ENCODE measurements at regions not wholly inside any gene's neighbourhood (a gene's known extent, or its start where the extent isn't known, plus 50 kb on each side); places are given as distances from the start of the nearest gene placed in this dataset.
"Not testable (repeated sequence)": the region's sequence is repeated elsewhere in the genome, so short reads cannot be mapped to it uniquely, and the experiment has no call there.

DNA sequence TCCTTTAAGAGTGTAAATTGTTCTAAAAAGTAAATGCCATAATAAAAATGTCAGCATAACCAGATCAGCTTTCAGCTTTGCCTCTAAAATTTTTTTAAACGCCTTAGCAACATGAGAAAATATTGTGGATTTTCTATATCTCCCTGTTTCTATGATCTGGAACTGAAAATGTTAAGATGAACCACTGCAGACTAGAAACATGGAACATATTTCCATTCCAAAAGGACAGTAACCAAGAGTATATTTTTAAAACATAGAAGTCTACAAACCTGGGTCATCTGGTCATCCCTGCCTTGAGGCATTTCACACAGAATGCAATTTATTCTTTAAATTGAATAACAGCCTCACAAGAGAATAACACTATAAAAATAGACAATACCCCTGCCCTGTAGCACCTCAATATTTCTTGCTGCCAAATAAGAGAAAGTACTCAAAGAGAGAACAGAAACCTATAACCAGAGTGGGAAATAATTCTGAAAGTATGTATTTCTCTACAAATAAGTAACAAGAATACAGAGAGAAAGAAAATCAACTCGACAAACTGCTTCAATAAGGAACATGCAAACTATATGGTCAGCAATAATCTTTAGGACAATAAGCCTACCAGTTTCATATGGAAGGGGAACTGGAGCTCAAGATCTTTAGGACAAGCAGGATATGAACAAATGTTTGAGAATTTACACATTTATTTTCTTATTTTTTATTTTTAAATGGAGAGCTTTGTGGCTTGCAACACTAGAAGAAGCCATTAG lies 949.0 kb downstream of the EPHA3 start:
- DNase-seq (ENCODE audit: low spot score) (no peak), FAIRE-seq (no peak)

DNA sequence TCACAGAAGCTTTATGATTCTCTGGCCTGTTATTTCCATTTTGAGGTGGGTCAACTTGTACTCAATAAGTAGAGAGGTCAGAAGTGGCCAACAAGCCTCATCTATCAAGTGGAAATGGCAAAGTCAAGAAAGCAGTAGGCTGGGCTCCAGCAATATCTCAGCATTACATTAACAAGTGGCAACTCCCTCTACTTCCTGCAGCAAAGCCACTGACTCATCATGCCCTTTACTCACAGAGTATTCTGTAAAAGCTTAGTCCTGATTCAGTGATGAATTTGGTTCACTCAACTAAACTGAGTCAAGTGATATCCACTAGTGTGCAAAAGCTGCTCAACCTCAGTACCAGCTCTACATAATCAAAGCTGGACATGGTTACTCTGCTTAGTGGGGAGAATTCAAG lies 954.6 kb downstream of the EPHA3 start:
- FAIRE-seq: no peak
- no peak for DNase-seq (ENCODE audit: low spot score)

DNA sequence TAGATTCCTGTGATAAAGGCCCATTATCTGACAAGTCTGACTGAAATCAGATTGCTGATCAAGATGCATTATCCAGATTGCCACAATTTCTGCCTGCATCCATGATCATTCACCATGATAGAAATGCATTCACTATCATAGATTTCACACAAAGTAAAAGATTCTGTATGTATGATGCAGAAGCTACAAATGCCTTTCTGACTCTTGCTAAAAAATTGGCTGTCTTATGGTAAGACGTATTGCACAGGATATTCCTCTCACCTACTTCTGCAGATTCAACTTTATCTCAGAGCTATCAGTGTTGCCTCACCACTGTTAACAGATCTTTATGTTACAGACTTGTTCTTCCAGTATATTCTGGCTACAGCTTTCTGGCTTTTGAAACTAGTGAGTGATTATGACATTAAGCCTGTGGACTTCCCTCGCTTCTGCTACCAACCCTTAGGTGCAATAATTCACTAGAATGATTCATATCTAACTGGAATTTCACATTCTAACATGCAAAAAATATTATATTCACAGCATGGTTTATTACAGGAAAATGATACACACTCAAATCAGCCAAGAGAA lies 955.3 kb downstream of the EPHA3 start:
- DNase-seq (ENCODE audit: low spot score) (no peak), FAIRE-seq (no peak)

DNA sequence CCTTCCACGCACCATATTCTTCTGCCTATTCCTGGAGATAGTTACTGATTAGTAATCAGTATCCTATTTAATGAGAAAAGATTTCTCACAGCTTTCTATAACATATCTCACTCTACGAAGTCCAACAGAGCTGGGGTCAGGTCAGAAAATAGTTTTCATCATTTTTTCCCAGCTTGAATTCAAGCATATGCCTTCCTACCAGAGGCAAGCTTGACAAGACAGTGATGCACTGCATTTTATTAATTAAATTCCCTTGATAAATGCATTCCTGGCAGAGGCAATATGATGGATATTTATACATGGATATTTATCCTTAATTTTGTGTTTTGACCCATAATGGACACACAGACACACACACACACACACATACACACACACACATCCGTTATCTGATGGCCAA lies 961.4 kb downstream of the EPHA3 start:
- no peak for FAIRE-seq
- DNase-seq (ENCODE audit: low spot score): no peak

DNA sequence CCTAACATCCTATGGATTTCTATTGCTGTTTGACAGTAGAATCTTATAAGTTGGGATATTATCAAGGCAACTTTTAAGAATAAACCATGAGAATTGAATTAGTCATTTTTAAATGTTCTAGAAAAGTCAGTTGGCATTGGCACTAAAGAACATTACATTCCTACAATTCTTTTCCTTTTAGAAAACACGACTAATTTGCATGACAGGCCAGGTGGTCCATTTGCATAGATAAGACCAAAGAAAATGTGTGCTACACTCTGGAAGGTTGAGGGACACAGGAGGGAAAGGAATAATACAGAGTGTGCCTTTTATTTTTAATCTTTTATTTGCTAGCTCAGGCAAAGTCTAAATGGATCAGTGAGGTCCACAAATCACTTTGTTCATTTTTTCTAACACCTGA lies 962.3 kb downstream of the EPHA3 start:
- FAIRE-seq: no peak
- DNase-seq (ENCODE audit: low spot score): no peak

DNA sequence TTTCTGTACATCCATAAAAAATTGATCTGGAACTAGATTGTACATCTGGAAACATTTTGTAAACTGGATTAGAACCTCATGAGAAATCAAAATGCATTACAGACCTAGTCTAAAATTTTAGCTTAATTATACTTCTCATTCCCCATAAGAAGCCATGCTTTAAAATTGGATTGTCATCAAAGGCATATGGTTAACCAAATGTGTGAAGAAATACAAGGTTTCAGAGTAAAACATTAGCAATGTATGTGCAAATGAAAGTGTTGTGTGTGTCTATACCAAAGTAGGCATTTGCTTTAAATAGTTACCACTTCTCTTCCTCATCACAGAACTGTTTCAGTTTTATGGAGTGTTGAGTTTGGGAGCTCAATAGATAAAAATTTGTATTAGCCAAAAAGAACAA lies 968.7 kb downstream of the EPHA3 start:
- no peak for DNase-seq (ENCODE audit: low spot score)
- FAIRE-seq: no peak

DNA sequence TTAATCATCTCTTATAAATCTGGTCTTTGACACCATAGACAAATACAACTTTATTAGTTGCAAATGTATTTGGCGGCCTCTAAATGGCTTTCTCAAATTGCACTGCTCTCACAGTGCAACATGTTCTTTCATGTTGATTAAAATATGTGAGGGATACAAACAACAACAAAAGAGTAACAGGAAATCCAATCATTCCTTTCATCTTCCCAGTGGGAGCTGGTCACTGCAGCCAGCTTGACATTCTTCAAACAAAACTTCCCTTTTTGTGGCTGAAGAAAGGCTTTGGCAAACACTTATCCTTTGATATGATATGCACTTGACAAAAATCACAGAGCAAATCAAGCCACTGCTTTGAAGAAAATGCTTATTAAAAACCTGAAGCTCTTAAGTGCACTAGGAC lies 973.6 kb downstream of the EPHA3 start:
- no peak for DNase-seq (ENCODE audit: low spot score)
- no peak for FAIRE-seq

DNA sequence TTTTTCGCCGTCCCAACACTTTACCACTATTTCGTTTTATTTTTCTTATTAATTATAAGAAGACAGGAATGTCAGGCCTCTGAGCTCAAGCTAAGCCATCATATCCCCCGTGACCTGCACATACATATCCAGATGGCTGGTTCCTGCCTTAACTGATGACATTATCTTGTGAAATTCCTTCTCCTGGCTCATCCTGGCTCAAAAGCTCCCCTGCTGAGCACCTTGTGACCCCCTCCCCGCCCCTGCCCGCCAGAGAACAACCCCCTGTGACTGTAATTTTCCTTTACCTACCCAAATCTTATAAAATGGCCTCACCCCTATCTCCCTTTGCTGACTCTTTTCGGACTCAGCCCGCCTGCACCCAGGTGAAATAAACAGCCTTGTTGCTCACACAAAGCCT lies 978.9 kb downstream of the EPHA3 start:
- not testable (repeated sequence) for FAIRE-seq; DNase-seq (ENCODE audit: low spot score)

DNA sequence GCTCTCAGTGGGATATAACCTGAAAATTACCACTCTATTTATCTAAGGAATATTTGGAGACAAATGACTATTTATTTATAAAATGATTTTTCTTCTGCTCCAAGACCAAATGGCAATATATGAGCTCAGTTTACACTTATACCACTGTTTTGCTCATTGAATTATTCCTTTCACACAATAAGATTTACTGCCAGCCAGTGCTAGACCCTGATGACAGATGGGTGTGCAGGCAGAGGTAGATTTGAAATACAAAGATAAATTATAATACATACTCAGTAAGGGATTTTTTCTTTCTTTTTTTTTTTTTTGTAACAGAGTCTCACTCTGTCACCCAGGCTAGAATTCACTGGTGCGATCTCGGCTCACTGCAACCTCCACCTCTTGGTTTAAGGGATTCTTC lies 980.3 kb downstream of the EPHA3 start:
- no peak for FAIRE-seq

DNA sequence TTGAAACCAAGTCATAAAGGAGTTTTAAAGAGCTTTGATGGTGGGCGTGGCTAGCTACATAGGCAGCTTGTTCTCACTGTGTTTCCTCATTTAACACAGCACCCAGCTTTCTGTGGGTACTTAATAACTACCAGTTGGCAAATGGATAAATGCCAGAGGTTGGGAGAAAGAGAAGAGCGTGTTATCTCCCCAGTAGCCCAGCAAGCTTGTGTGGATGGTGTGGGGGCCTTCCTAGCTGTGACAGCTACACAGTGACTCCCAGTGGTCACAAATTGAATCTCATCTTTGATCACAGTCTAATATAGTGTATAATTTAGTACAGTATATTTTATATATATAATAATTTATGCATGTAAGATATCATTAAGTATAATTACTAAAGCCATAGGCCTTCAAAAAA lies 984.1 kb downstream of the EPHA3 start:
- DNase-seq (ENCODE audit: low spot score): peak; percentile 44
- no peak for FAIRE-seq

More for the DNA sequence above, 980.3 kb downstream of the EPHA3 start:
- no peak for DNase-seq (ENCODE audit: low spot score)

DNA sequence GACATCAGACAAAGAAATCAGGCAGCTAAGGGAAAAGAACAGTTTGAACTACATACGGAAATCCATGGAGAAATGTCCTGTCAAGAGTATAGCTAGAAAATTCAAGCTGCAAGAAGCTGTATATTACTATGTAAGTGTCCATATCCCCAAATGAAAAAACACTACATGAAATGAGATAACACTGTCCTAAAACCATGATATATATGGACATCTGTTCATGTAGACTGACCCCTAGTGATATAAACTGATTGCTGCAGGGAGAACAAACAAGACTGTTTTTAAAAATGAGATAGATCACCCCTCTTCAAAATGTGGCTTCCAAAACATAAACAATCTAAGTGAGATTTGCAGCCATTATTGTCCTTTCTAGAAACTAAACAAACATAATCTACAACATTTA lies 985.6 kb downstream of the EPHA3 start:
- FAIRE-seq (peak; percentile 77), DNase-seq (ENCODE audit: low spot score) (peak; percentile 14)

DNA sequence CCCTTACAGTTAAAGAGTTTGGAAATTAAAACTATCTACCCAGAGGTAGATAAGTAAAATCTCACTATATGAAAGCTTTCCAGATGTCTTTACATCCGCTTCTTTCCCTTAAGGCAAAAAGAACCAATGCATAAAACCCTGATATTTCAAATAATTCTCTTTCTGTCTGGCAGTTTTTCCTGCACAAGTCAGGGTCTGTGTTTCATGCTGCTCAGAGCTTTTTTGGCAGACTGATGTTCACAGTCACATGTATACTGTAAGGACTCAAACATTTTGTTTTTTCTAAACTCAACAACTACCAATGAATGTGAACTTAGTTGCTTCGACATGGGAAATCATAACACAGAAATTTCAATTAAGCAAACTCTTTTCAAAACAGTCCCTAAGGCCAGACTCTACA lies 988.4 kb downstream of the EPHA3 start:
- DNase-seq (ENCODE audit: low spot score) (no peak), FAIRE-seq (no peak)

DNA sequence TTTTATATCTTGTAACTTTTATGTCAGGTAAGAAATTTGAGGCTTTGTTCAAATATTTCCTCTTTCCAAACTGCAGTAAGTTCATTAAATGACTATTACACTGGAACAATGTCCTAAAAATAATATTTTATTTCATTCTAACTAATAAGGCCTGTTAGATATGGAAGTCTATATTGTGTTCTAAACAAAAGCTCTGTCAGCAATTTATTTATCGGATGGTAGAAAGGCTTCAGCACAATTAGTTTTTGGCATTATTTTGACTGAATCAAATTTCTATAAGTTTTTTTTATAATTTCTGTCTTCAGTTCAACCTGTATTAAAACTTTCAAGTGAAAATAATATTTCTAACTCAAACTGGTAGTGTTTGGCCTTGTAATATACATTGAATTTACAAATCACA lies 992.1 kb downstream of the EPHA3 start:
- no peak for FAIRE-seq
- DNase-seq (ENCODE audit: low spot score): no peak

DNA sequence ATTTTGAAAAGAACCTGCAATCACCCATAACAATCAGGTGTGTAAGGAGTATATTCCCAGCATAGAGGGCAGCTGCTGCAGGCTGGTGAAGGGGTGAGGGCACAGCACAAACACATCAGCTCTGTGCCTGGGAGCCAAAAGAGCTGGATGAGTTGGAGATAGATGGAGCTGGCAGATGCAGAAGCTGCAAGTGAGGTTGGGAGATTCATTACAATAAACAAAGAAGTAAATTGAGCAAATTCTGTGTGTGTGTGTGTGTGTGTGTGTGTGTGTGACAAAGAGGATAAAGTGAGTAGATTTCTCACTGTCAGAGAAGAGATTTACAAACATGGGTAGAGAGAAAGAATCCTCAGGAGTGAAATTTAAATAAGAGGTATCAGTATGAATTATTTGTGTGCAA lies 994.7 kb downstream of the EPHA3 start:
- DNase-seq (ENCODE audit: low spot score): no peak
- no peak for FAIRE-seq

DNA sequence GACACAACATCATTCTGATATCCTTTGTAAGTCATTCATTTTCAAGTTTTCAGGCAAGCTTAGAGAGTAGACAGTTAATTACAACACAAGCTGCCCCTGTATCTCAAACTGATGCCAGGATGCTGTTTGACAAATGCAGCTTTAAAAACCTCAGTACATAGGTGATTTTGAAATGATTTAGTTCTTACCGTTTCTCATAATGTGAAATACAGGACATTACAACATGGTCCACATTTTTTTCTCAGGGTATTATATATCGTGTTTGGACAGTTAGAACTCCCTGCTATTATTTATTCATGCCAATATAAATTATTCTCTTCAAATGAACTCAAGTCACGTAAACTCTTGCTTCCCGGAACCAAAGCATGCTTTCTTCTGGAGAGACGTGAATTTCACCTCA lies 1013.9 kb downstream of the EPHA3 start:
- DNase-seq (ENCODE audit: low spot score): no peak
- no peak for FAIRE-seq

DNA sequence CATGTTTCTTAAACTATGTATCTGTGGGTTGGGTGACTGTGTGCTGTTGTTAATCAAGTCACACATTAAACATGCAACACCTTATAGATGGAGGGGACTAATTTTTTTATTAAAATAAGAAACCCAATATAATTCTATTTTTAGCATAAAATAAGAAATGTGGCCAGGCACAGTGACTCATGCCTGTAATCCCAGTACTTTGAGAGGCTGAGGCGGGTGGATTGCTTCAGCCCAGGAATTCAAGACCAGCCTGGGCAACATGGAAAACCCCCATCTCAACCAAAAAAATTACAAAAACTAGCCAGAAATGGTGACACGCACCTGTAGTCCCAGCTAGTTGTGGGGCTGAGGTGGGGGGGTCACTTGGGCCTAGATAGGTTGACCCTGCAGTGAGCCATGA lies 1021.0 kb downstream of the EPHA3 start:
- DNase-seq (ENCODE audit: low spot score) (no peak), FAIRE-seq (no peak)

DNA sequence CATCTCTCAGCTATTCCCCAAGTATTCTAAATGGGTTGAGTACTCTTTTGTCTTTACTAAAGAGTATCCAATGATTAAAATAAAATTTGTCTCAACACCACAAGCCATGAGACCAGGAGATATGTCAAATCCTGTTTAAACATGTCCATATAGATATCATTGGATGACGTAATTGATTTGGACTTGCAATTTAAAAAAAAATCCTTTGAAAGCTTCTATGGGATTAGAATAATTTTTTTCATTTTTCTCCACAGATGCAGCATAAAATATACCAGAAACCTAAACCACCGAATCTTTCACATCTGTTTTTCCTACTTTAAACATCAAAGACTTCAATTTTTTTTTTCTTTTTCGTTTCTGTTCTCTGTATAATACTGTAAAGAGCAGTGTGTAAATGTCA lies 1022.3 kb downstream of the EPHA3 start:
- no peak for FAIRE-seq
- DNase-seq (ENCODE audit: low spot score): no peak

DNA sequence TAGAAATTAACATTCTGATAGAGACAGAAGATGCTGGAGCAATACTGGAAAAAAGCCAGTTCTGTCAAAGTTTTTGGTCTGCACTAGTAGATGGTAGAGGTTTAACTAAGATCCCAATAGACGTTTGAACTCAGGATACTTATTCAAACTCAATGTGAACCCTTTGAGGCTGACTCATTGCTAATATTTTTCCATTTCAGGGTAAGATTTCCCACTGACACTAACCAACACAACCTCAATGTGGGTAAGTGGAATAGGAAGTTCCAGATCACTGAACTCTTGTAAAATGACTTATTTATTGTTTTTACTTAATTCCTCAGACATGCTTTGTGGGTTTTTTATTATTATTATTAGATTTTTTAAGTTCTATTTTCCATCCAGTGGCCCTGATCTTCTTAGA lies 1024.8 kb downstream of the EPHA3 start:
- no peak for DNase-seq (ENCODE audit: low spot score)
- FAIRE-seq: no peak

DNA sequence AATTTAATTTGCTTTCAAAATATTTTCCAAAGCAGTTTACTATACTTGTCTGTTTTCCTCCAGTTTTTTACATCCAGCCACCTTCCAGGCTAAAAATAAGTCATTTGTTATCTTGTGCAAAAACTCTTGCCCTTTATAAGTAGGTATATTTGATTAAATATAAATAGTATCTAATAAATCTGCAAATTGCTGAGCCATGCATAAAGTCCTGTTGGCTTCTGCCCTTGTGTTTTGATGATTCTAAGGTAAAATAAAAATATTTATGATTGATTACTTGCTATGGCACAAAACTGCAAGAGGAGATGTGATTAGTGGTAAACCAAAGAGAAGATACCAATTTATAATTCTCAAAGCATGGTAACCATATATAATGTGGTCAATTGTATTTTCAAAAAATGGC lies 1026.7 kb downstream of the EPHA3 start:
- DNase-seq (ENCODE audit: low spot score): no peak
- FAIRE-seq: no peak

DNA sequence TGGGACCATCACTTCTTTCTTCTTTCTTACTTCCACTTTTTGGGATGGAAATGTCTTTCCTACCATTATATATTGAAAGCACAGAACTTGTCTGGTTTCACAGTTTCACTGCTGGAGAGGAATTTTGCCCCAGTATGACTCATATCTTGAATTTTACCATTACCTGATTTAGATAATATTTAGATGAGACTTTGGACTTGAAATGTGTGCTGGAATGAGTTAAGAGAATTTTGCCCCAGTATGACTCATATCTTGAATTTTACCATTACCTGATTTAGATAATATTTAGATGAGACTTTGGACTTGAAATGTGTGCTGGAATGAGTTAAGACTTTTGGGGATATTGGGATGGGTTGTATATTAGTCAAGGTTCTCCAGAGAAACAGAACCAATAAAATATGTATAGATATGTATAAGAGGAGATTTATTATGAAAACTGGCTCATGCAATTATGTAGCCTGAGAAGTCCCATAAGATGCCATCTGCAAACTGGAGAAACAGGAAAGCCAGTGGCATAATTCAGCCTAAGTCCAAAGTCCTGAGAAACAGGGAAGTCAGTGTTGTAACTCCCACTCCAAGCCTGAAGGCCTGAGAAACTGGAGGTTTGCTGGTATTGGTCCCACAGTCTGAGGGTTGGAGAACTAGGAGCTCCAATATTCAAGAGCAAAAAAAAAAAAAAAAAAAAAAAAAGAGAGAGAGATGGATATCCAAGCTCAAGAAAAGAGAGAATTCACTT lies 1029.2 kb downstream of the EPHA3 start:
- no peak for FAIRE-seq

DNA sequence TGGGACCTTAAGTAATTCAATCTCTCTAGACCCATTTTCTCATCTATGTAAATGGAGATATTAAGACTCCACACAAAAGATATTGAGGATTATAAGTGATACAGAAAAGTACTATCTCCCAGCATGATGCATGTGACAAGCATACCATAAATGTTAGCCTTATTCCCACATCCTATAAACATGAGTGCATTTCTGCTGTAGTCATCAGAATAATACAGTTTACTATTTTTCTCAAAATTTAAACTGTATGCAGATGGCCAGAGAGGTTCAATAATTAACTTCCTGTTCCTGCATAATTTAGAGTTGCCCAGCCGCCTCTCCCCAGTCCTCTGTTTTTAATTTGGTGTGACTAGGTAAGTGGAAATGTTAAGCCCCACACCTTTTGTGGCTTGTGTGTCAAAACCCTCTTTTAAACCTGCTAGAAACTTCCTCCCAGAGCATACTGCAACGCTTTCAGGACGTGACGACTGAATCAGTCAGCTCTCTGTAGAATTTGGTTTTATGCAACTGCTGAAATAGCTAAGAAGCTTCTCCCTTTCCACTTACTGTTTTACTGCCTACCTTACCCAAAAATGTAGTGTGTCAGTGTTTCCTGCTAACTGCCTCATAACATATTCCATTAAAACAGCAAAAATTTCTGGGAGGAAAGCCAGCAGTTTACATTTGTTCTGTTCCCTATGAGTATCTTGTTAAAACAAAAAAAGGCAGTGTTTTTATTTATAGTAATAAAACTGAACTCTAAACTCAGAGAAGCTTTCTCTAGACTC lies 1037.9 kb downstream of the EPHA3 start:
- FAIRE-seq (no peak), DNase-seq (ENCODE audit: low spot score) (no peak)

More for the DNA sequence above, 1029.2 kb downstream of the EPHA3 start:
- no peak for DNase-seq (ENCODE audit: low spot score)

DNA sequence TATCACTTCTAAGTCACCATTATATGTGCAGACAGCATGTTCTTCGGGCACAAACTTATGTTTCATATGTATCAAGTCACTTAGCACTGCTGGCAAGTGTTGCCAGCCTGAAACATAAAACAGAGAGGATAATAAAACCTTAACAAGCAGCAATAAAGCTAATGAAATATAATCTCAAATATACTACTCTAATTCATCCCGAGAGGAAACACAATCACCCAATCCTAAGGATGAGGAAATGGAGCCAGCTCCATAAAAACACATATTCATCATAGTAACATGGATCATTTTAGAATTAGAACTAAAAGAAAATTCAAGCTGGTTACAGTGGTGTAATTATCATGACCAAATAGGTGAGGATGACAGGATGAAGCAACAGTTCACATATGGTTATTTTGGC lies 1072.7 kb downstream of the EPHA3 start:
- FAIRE-seq (no peak), DNase-seq (ENCODE audit: low spot score) (no peak)

Measured in urothelium cell line (cell line).